GM21367 (cell line): ENCODE measurements at regions not wholly inside any gene's neighbourhood (a gene's known extent, or its start where the extent isn't known, plus 50 kb on each side); places are given as distances from the start of the nearest gene placed in this dataset.

Experiments used
- ATAC-seq: cut with Tn5 transposase; IDR thresholded peaks from one replicate; pipeline ENCODE4 v1.9.1; 2021; ENCODE audit not compliant: unreplicated experiment

DNA sequence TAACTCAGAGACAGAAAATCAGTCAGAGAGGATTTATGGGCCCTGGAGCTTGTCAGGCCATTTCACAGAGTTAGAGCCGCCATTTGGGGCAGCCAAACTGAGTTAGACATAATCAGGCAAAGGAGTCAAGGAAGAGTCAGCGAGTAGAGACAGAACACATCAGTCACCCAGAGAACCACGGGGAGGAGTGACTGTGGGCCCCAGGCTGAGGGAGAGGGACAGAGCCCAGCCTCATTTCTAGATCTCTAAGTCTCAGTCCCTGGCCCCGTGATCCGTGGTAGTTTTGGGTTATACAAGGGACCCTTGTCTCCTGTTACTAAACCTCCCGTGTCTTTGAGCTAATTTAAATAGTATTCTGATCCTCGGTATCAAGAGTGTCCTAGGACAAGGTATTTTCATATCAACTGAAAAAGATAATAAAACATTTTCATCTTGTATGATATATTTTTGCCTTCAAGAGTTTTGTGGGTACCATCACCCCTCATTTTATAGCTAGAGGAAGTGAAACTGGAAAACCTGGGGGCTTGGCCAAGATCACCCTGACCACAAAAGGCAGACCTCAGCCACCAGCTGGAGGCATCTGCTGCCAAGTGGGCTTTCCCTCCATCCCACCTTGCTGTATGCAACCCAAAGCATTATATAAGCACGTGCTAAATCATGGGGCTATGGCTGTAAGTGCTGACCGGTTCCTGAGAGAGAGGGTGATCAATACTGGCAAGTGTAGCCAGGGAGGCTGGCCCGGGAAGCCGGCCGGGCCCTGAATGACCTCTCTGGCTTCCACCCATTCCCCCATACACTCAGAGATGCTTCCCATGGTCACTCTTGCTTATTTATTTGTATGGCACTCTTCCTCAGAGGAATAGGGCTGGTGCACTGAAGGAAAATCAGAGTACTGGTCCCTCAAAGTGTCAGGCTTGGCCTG lies 204.1 kb downstream of the BCOR start:
- ATAC-seq = no peak

DNA sequence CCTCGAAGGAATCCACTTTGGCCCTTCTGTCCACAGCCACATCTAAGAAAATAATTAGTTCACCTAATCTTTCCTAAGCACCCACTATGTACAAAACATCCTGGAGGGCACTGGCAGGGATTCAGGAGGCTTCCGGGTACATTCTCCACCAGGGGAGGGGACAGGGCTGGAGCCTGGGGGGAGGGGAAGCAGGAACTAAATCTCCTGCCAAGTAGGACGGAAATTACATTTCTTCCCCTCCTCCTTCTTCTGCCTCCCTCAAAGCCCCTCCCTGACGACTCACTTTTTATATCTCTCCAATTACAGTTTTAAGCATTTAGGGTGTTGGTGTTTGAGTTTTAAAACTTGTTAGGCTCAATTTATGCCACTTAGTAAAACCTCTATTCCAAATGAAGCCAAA lies 203.1 kb downstream of the BCOR start:
- ATAC-seq = no peak

DNA sequence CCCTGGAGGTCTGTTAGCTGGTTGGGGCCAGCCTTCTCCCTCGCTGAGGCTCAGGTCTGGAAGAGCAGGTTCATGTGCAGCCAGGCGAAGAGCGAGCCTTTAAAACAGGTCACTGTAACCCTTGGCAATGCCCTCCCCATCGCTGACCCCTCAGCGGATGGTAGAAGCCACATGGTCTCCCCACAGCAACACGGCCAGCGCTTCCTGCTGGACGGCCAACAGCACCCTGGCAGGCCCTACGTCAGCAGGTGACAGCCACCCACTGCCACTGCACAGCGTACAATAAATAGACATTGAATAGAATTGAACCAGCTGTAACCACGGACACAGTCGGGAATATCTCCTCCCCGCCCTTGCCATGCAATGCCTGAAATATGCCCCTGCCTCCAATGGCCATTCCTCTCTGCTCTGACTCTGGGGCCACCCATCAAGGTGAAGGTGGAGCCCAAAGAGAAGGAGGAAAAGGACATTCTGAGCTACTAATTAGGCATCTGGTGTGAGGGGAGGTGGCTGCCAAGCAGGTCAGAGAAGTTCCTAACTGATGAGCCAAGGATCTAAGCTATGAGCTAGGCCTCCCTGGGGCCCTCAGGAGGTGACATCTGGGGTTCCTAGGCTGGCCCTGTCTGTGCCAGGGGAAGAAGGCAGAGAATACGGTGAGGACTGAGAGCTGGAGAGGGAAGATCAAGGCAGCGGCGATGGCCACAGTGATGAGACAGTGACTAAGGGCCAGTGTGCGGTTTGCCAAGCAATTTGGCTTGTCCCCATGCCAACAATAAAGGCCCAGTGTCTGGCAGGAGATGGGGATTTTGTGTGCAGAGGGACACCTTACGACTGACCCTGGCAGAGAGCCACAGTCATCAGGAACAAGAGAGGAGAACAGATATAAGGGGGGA lies 202.3 kb downstream of the BCOR start:
- no peak for ATAC-seq

DNA sequence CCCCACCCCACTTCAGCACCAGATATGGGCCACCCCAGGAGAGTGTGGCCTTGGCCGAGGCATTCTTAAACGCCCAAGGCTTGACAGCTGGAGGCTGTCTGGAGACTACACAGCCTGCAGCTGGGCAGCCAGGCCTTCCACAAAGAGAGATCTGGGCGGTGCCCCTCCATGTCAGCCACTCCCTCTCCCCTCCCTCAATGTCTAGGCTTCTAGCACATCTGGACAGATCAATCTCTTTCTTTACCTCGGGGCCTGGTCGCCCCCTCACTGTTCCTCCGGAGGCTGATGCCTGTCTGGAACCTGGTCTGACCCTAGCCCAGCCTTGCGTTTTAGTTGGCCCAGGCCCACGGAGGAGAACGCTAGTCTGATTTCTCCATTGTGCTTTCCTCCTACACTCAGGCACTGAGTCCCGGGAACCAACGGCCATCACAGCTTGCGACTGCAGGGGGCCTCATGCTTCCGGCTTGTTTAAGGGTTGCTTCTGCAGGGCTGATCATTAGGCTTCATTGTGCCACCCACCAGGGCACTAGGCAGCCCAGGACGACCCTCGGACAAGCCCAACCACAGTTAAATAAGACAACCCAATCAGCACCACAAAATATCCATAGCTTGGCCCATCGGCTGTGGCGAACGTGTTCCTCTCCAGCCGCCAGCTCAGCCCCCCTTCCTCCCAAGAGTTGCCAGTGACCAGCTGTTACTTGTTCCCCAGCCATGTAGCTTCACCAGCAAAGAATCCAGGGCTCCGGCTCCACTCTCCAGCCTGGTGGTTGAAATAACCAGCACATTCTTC lies 200.6 kb downstream of the BCOR start:
- ATAC-seq = no peak

GRCh38 chrX:39897741-39898097 lies 200.0 kb downstream of the BCOR start:
- ATAC-seq = no peak

DNA sequence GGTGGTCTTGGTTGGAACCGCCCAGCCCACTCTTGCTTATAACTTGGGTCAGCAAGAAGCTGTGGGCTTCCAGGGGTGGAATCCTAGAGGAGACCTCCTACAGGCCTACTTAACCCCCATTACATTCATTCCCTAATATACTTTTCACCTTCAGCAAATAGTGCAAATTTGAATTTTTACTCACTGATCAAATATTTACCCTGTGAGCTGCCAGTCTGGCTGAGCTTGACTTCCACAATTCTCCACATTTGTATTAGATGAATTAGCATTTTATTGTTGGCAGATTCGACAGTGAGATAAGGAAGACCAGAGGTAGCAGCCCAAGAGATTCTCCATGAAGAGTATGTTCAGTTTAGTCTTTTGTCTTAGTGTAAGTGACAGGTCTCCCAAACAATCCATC lies 199.6 kb downstream of the BCOR start:
- ATAC-seq = no peak

GRCh38 chrX:39899059-39899458 lies 198.7 kb downstream of the BCOR start:
- ATAC-seq = no peak

- no peak for ATAC-seq
Observed at GRCh38 chrX:39899856-39900776, 197.6 kb downstream of the BCOR start.

DNA sequence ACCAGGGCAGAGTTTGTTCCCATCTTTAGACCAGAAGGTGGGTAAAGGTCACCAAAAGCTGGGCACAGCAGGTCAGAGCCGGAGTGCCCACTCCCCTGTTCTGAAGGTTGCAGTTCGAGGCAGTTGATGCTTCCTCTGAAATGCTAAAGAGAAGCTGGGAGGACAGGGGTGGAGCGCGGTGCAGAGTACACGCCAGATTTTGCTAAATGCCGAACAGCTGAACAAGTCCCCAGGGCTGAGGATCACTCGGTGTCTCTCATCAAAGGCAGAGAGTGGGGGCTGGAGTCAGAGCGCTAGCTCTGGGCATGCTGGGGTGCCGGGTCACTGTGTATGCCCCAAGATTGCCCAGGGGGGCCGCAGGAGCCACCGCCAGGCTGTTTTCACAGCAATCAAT lies 197.0 kb downstream of the BCOR start:
- no peak for ATAC-seq

GRCh38 chrX:39903343-39903742 lies 194.4 kb downstream of the BCOR start:
- ATAC-seq = no peak

DNA sequence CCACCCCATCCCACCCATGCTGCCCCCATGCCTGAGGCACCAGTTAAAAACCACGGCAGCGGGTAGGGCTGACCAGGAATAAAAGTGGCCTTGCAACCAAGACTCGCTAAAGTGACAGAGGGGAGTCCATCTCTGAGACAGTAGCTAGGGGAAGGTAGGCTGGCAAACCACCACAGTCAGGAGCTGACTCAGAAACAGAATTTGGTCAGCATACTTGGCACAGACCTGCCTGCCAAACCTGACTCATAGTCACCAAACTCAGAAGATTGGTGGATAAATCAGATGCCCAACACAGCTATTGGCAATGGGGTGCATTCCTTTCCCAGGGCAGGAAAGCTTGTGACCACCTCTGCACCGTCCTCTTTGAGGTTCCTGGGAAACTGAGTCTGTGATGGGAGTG lies 193.8 kb downstream of the BCOR start:
- ATAC-seq = no peak

DNA sequence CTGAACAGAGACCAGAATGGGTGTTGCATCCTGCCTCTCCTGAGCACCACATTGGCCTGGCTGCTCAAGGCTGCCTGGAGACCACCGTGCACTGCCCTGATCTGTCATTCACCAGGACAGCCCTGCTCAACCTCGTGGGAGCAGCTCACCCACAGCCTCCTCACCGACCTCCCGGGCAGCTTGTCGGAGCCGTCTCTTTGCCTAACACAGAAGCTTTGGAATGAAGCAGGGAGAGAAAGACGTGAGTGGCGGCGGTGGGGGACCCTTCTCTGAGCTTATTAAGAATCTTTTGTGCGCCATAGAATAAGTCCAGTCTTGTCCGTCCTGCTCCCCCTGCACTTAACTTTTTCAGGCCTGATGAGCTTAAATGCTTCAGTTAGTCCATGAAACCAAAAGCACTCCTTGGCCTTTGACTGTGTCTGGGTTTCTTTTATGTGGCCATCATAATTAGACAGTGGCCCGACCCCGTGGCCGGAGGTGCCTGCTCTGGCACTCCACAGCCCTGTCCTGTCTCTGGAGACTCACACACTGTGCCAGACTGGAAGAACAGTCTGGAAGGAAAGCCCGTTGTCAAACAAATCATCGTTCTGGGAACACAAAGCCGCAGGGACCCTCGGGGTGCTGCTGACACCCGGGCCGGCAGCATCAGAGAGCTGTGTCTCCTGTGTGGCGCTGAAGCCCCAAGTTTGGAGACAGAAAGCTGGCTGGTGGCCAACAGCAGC lies 192.8 kb downstream of the BCOR start:
- ATAC-seq = no peak

GRCh38 chrX:39905538-39905891 lies 192.2 kb downstream of the BCOR start:
- ATAC-seq = no peak

GRCh38 chrX:39905946-39906345 lies 191.8 kb downstream of the BCOR start:
- no peak for ATAC-seq

GRCh38 chrX:39907964-39908661 lies 189.6 kb downstream of the BCOR start:
- no peak for ATAC-seq

DNA sequence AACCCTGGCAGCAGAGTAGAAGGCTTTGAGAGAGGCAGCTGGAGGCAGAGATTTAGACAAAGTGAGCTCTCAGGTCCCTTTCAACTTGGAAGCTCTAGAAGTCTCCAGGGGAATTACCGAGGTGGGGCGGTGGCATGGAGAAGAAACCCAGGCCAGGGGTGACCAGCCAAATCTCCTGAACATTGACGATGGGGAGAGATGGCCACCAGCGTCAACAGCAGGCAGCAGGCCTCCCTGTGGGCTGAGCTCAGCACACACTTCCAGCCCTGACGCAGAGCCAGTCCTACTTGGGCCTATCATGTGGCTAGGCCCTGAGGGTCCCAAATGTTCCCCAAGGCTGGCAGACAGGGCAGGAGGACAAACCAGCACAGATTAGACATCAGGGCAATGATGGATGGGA lies 187.8 kb downstream of the BCOR start:
- ATAC-seq = no peak

GRCh38 chrX:39910651-39911050 lies 187.1 kb downstream of the BCOR start:
- no peak for ATAC-seq

DNA sequence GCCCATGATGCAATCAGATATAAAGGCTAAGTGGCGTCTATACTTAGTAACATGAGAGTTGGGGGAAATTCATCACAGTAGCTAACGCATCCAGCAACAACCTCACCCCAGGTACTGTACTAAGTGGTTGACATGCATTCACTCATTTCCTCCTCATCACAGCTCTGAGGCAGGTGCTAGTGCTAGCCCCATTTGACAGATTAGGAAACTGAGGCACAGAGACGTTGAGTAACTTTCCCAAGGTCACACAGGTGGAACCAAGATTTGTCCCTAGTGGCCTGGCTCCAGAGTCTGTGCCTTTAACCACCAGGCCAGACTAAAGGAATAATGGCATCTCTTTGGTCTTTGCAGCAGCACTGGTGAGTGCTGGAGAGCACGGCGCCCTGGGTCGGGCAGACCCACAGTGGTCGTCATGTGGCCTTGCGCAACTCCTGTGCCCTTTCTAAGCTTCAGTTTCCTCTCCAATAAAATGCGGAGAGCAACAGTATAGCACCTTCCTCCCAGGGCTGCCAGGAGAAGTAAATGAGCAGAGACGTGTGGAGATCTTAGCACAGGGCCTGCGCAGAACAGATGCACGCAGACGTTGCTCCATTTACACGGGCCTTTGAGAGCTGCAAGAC lies 186.4 kb downstream of the BCOR start:
- no peak for ATAC-seq

DNA sequence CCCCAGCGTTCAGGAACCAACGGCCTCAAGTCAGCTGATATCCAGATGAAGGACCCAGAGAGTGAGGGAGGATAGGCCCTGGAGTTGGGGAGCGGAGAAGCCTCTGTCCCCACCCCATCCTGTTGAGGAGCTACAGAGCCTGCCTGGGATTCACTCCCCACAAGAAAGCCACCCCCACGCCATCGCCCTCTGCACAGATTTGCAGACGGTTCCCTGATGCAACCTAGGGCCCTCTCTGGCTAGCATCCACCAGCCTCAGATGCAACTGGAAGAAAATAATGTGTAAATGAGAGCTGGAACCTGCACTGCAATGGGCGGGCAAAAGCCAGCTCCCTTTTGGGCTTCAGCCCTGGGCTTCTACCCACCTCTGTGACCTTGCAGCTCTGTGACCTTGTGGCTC lies 185.6 kb downstream of the BCOR start:
- no peak for ATAC-seq
